Suppressor macrophage treated with lipopolysaccharide for 4 hours (primary cell): ENCODE measurements at regions not wholly inside any gene's neighbourhood (a gene's known extent, or its start where the extent isn't known, plus 50 kb on each side); places are given as distances from the start of the nearest gene placed in this dataset.

Source experiments
- DNase-seq: peaks from one replicate; pipeline ENCODE4 v3.0.0-alpha.2; 2020

GRCh38 chr20:22504829-22505377 lies 79.5 kb downstream of the FOXA2 start:
- DNase-seq = no peak

- DNase-seq = no peak
These were observed 80.8 kb downstream of the FOXA2 start for GRCh38 chr20:22503577-22503976.

GRCh38 chr20:22502731-22503191 lies 81.6 kb downstream of the FOXA2 start:
- DNase-seq = no peak

- DNase-seq = no peak
These were observed 82.6 kb downstream of the FOXA2 start for GRCh38 chr20:22501566-22502344.

GRCh38 chr20:22501034-22501433 lies 83.3 kb downstream of the FOXA2 start:
- DNase-seq = no peak

GRCh38 chr20:22499515-22500166 lies 84.7 kb downstream of the FOXA2 start:
- no peak for DNase-seq

- no peak for DNase-seq
These were observed 87.6 kb downstream of the FOXA2 start for GRCh38 chr20:22496817-22497216.

GRCh38 chr20:22495789-22496188 lies 88.6 kb downstream of the FOXA2 start:
- DNase-seq = no peak

GRCh38 chr20:22495172-22495571 lies 89.2 kb downstream of the FOXA2 start:
- DNase-seq = no peak

- no peak for DNase-seq
These were observed 91.9 kb downstream of the FOXA2 start for GRCh38 chr20:22492497-22492896.

GRCh38 chr20:22491194-22491505 lies 93.2 kb downstream of the FOXA2 start:
- no peak for DNase-seq

GRCh38 chr20:22490287-22491193 lies 93.8 kb downstream of the FOXA2 start:
- no peak for DNase-seq

GRCh38 chr20:22489626-22490286 lies 94.6 kb downstream of the FOXA2 start:
- DNase-seq = no peak

GRCh38 chr20:22480336-22480735 lies 104.0 kb downstream of the FOXA2 start:
- no peak for DNase-seq

- no peak for DNase-seq
These were observed 108.7 kb downstream of the FOXA2 start for GRCh38 chr20:22475662-22476061.

- no peak for DNase-seq
These were observed 110.1 kb downstream of the FOXA2 start for GRCh38 chr20:22474224-22474623.

- no peak for DNase-seq
These were observed 111.1 kb downstream of the FOXA2 start for GRCh38 chr20:22473293-22473692.

GRCh38 chr20:22472447-22473100 lies 111.8 kb downstream of the FOXA2 start:
- no peak for DNase-seq

- DNase-seq = no peak
These were observed 113.1 kb downstream of the FOXA2 start for GRCh38 chr20:22471156-22471836.

- no peak for DNase-seq
These were observed 113.7 kb downstream of the FOXA2 start for GRCh38 chr20:22470620-22471026.

GRCh38 chr20:22466447-22467171 lies 117.8 kb downstream of the FOXA2 start:
- no peak for DNase-seq
